NAMALWA (cell line): ENCODE measurements at regions not wholly inside any gene's neighbourhood (a gene's known extent, or its start where the extent isn't known, plus 50 kb on each side); places are given as distances from the start of the nearest gene placed in this dataset.

Source experiments
- DNase-seq: peaks from one replicate; pipeline ENCODE4 v3.0.0-alpha.2; 2015; ENCODE audit warnings: low spot score

DNA sequence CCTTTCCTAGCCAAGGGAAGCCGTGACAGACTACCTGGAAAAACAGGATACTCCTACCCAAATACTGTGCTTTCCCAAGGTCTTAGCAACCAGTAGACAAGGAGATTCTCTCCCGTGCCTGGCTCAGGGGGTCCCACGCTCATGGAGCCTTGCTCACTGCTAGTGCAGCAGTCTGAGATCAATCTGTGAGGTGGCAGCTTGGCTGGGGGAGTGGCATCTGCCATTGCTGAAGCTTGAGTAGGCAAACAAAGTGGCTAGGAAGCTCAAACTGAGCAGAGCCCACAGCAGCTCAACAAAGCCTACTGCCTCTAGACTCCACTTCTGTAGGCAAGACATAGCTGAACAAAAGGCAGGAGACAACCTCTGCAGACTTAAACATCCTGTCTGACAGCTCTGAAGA lies 177.1 kb downstream of the PARM1 start:
- DNase-seq, result no peak

DNA sequence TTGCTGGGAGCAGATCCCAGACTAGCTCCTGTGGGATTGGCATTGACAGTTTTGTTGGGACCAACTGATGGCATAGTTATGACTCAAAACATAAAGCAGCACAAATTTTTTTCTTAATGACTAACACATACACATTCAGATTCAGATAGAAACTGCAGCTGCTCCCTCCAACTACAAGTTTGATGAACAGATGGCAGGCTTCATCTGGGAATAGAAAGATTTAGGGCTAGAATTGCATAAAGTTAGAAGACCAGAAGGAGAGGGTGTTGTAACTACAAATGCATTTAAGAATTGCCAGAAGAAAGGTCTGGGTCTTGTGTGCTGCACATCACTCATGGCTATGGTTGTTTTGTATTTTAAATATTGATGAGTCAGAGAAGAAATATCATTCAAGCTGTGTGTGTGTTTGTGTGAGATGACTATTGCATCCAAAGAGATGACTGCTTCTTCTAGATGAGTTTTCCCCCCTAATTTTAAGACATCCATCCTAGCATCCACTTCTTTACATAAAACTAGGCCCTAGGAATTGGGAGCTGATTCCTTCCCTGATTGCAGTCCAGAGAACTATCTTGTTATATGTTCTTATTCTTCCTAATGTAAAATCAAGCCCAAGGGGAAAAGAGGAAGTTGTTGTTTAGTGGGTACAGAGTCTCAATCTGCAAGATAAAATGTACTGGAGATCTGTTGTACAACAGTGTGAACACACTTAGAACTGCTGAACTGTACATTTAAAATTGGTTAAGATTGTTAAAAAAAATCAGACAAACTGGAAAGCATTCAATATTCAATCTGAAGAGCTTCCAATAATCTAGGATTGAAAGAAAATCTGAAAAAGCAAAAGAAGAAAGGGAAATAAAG lies 175.1 kb downstream of the PARM1 start:
- no peak for DNase-seq

DNA sequence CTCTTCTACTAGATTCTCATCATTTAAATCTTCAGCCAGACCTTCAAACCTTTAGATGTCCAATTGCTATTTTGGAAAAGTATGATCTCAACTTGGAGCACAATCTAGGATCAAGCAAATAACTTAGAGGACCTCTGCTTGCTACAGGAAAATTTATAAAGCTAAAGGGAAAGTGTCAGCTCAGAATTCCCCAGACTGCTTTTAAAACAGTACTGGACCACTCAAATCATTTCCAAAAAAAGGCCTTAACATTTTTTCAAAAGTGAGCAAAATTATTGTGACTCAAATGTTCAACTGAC lies 169.8 kb downstream of the PARM1 start:
- no peak for DNase-seq

DNA sequence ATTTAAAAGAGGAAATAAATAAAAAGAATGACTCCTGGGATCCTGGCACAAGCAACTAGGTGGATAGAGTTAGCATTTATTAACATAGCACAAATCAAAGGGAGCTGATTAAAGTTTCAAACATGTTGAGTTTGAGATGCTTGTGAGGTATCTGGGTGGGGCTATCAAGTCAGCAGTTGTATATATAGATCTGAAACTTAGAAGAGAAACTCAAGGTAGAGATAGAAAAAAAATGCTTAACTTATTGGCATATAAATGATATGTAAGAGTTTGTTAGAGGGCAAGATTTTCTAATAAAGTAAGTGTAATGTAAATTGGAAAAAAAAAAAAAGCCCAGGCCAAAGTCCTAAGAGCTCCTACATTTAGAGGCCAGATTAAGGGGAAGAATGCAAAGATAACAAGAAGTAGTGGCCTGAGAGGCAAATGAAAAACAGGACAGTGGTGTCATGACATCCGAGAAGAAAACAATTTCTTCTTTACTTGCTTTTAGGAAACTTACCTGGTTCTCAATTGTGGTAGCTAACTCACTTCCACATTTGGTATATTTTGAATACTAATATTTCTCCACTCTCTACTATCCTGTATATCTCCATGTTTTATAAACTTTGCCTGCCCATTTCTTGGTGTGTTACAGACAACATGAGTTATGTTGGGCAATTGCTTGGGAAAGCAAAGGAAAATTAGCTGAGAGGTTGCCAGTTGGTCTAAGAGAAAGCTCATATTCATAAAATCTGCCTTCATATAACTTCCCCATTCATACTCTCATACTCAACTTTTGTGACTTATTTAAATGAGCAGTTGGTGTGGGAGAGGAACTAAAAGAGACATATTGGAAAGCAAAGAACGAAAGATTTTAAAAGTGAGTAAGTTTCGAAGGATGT lies 169.2 kb downstream of the PARM1 start:
- peak; percentile 3 for DNase-seq
